HCT116 (cell line): ENCODE measurements at regions not wholly inside any gene's neighbourhood (a gene's known extent, or its start where the extent isn't known, plus 50 kb on each side); places are given as distances from the start of the nearest gene placed in this dataset.

ENCODE experiments used
- ATAC-seq: fragments of 200-7000 bp; cut with Tn5 transposase; 2 replicates; pipeline ENCODE4 v1.9.1; 2020; ENCODE audit warnings: mild to moderate bottlenecking, moderate library complexity
- BruUV-seq: library from RNA; stranded (reverse); fragments of 400-500 nt; replicated peaks from 2 replicates; lab custom pipeline; 2021; lab: Mats Ljungman, UMichigan
- CTCF ChIA-PET: fragments of 300-600 bp; sonication (Branson Sonifier 250); formaldehyde crosslinking; loops from one replicate; lab custom pipeline; 2021; ENCODE audit warnings: antibody characterized with exemption; lab: Charles Lee
- POLR2A ChIA-PET: fragments of 300-600, 350-600 bp; sonication (Branson Sonifier 250); formaldehyde crosslinking; loops from one replicate; lab custom pipeline; 2021; ENCODE audit warnings: antibody characterized with exemption; lab: Charles Lee
- RAD21 ChIA-PET, 2 experiments: fragments of 300-600 bp; sonication (Branson Sonifier 250); formaldehyde crosslinking; loops; one replicate each; lab custom pipeline; 2023; ENCODE audit warnings: low total read pairs in 2 of 2; ENCODE audit not compliant: uncharacterized antibody in 2 of 2, unreplicated experiment in 2 of 2, low non-redundant PET in 1 of 2; lab: Charles Lee
- DNase-seq: peaks from one replicate; pipeline ENCODE4 v3.0.0-alpha.2; 2010; ENCODE audit warnings: low read depth, low spot score
- H2AFZ ChIP-seq: fragments of 200-600 bp; shearing (Covaris generic), sonication (generic); 2 replicates; pipeline ENCODE4 v1.6.1; 2017; ENCODE audit warnings: low read depth, mixed run types, mixed read lengths, antibody characterized with exemption, low read length; ENCODE audit not compliant: poor library complexity, severe bottlenecking
- H3K27ac ChIP-seq: 2 replicates; pipeline ENCODE4 v1.5.1; 2012; ENCODE audit warnings: low read depth, low read length
- H3K27me3 ChIP-seq: fragments of 200-600 bp; sonication (generic); 2 replicates; pipeline ENCODE4 v1.6.1; 2016; ENCODE audit warnings: mixed run types, low read length, mixed read lengths; ENCODE audit not compliant: insufficient read depth
- H3K36me3 ChIP-seq, 2 experiments: fragments of 200-500 bp in 1 of 2; fragments of 200-600 bp in 1 of 2; sonication (Bioruptor generic) in 1 of 2; sonication (generic) in 1 of 2; 2 replicates each; pipeline versions ENCODE4 v1.5.1 to v1.6.1; 2014 to 2016; ENCODE audit warnings: low read length in 2 of 2, inconsistent platforms in 1 of 2, mixed read lengths in 1 of 2, mixed run types in 1 of 2; ENCODE audit not compliant: insufficient read depth in 2 of 2, control insufficient read depth in 1 of 2
- H3K4me1 ChIP-seq, 2 experiments: fragments of 200-600 bp in 1 of 2; sonication (generic) in 1 of 2; 2 replicates each; pipeline versions ENCODE4 v1.5.1 to v1.6.1; 2012 to 2017; ENCODE audit warnings: low read length in 2 of 2, inconsistent platforms in 1 of 2, mild to moderate bottlenecking in 1 of 2, mixed read lengths in 1 of 2, mixed run types in 1 of 2, moderate library complexity in 1 of 2; ENCODE audit not compliant: insufficient read depth in 2 of 2, control insufficient read depth in 1 of 2
- H3K4me2 ChIP-seq: fragments of 200-600 bp; sonication (generic); 2 replicates; pipeline ENCODE4 v1.6.1; 2017; ENCODE audit warnings: mixed run types, low read length, mixed read lengths
- H3K4me3 ChIP-seq, 2 experiments: fragments of 200-600 bp in 1 of 2; sonication (generic) in 1 of 2; replicated peaks in 1 of 2; 2 replicates each; pipeline ENCODE4 v1.5.1; 2011 to 2016; ENCODE audit warnings: low read length in 2 of 2, control low read depth in 1 of 2, low read depth in 1 of 2, mild to moderate bottlenecking in 1 of 2, mixed read lengths in 1 of 2, mixed run types in 1 of 2
- H3K79me2 ChIP-seq: fragments of 200-600 bp; sonication (generic); 2 replicates; pipeline ENCODE4 v1.6.1; 2017; ENCODE audit warnings: mild to moderate bottlenecking, mixed run types, low read length, moderate library complexity, mixed read lengths; ENCODE audit not compliant: insufficient read depth
- H3K9ac ChIP-seq: fragments of 200-600 bp; sonication (generic); 2 replicates; pipeline ENCODE4 v1.6.1; 2016; ENCODE audit warnings: low read length, mixed read lengths
- H3K9me2 ChIP-seq: fragments of 200-600 bp; sonication (generic), shearing (Covaris generic); 2 replicates; pipeline ENCODE4 v1.6.1; 2017; ENCODE audit warnings: mixed run types, mild to moderate bottlenecking, moderate library complexity; ENCODE audit not compliant: insufficient read depth
- H3K9me3 ChIP-seq, 2 experiments: fragments of 200-500 bp in 1 of 2; fragments of 200-600 bp in 1 of 2; sonication (Bioruptor generic) in 1 of 2; sonication (generic) in 1 of 2; 2 replicates each; pipeline ENCODE4 v1.6.1; 2014 to 2017; ENCODE audit warnings: low read length in 2 of 2, mixed read lengths in 2 of 2, inconsistent platforms in 1 of 2, low read depth in 1 of 2, mild to moderate bottlenecking in 1 of 2, mixed run types in 1 of 2, moderate library complexity in 1 of 2; ENCODE audit not compliant: control insufficient read depth in 1 of 2, insufficient read depth in 1 of 2
- H4K20me1 ChIP-seq: fragments of 200-600 bp; sonication (generic), shearing (Covaris generic); 2 replicates; pipeline ENCODE4 v1.6.1; 2017; ENCODE audit warnings: mixed run types, mild to moderate bottlenecking, moderate library complexity; ENCODE audit not compliant: insufficient read depth
- CBX3 ChIP-seq: IDR thresholded peaks from 2 replicates; pipeline ENCODE4 v1.6.1; 2012; ENCODE audit warnings: low read depth
- CEBPB ChIP-seq: IDR thresholded peaks from 2 replicates; pipeline ENCODE4 v1.6.1; 2012; ENCODE audit warnings: low read depth
- CTCF ChIP-seq, 3 experiments: fragments of 200-600 bp in 1 of 3; sonication (generic) in 1 of 3; IDR thresholded peaks in 2 of 3; conservative IDR thresholded peaks in 1 of 3; 2 replicates each; pipeline ENCODE4 v1.5.1; 2012 to 2017; ENCODE audit warnings: low read depth in 2 of 3, low read length in 2 of 3, antibody characterized with exemption in 1 of 3, borderline replicate concordance in 1 of 3, control low read depth in 1 of 3, mild to moderate bottlenecking in 1 of 3, mixed read lengths in 1 of 3, mixed run types in 1 of 3, moderate library complexity in 1 of 3; ENCODE audit not compliant: insufficient read depth in 1 of 3
- ELF1 ChIP-seq: IDR thresholded peaks from 2 replicates; pipeline ENCODE4 v1.6.1; 2012; ENCODE audit warnings: low read depth, borderline replicate concordance
- EZH2 ChIP-seq: fragments of 200-600 bp; sonication (generic); IDR thresholded peaks from 2 replicates; pipeline ENCODE4 v1.6.1; 2017; ENCODE audit warnings: antibody characterized with exemption, mixed run types
- EZH2phosphoT487 ChIP-seq: fragments of 200-600 bp; IDR thresholded peaks from 2 replicates; pipeline ENCODE4 v1.6.1; 2018; ENCODE audit warnings: antibody characterized with exemption, borderline replicate concordance
- FOSL1 ChIP-seq: IDR thresholded peaks from 2 replicates; pipeline ENCODE4 v1.6.1; 2012; ENCODE audit warnings: low read depth
- JUND ChIP-seq: IDR thresholded peaks from 2 replicates; pipeline ENCODE4 v1.6.1; 2012
- RAD21 ChIP-seq: IDR thresholded peaks from 2 replicates; pipeline ENCODE4 v1.6.1; 2012; ENCODE audit warnings: low read depth, mild to moderate bottlenecking
- SIN3A ChIP-seq: IDR thresholded peaks from 2 replicates; pipeline ENCODE4 v1.6.1; 2012; ENCODE audit warnings: low read depth
- SRF ChIP-seq: IDR thresholded peaks from 2 replicates; pipeline ENCODE4 v1.6.1; 2012; ENCODE audit warnings: low read depth
- TCF7L2 ChIP-seq: IDR thresholded peaks from 2 replicates; pipeline ENCODE4 v1.7.0; 2011; ENCODE audit warnings: borderline replicate concordance, inconsistent platforms; ENCODE audit not compliant: insufficient read depth, insufficient read length; ENCODE audit errors: extremely low read depth
- YY1 ChIP-seq: IDR thresholded peaks from 2 replicates; pipeline ENCODE4 v1.6.1; 2011; ENCODE audit warnings: low read length, low read depth, moderate library complexity, mild to moderate bottlenecking; ENCODE audit not compliant: insufficient replicate concordance; ENCODE audit errors: extremely low read depth
- ZFX ChIP-seq: fragments of 450-650 bp; IDR thresholded peaks from 2 replicates; pipeline ENCODE4 v1.6.1; 2017
- ZNF274 ChIP-seq: fragments of 200-500 bp; sonication (Bioruptor generic); IDR thresholded peaks from 2 replicates; pipeline ENCODE4 v1.6.1; 2014; ENCODE audit warnings: mild to moderate bottlenecking, low read depth, low read length, inconsistent platforms
- intact Hi-C: fragments of 100-400 bp; cut with micrococcal nuclease; formaldehyde crosslinking; loops from 2 replicates; pipeline ENCODE4 v1.10.0; 2022
- TF ChIP-seq, protein P1 (sequence below): IDR thresholded peaks from 2 replicates; pipeline ENCODE4 v1.6.1; 2012; ENCODE audit warnings: low read depth
- TF ChIP-seq, protein P2 (sequence below): IDR thresholded peaks from 2 replicates; pipeline ENCODE4 v1.6.1; 2012
- TF ChIP-seq, protein P3 (sequence below): IDR thresholded peaks from 2 replicates; pipeline ENCODE4 v1.6.1; 2012

DNA sequence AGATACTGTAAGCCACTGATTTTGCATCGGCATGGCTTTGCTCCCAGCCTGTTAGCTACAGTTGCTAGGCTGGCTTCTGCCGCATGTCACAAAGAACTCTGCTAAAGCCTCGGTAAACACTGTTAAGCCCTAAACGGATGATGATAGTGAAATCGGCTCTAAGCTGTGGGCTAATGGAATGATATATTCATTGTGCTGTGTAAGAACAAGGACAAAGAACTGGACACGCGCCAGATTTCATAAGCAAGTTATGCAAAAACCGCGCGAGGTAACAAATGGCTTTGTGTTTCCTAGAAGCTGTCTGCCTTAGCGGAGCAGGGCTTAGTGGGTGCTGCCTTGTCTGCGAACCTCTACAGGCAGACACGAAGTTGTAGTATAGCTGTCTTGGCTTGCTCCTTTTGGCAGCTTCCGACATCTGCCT is 331.3 kb upstream of the COBL start:
- DNase-seq, result no peak
- H3K9me3 ChIP-seq, result no peaks in the 10 kb centered on the region
- no peaks in the 10 kb centered on the region for H3K9me2 ChIP-seq
- no peaks in the 10 kb centered on the region for H3K4me1 ChIP-seq
- no peak overlapping the region for H3K4me3 ChIP-seq
- H2AFZ ChIP-seq, result no peak overlapping the region
- BruUV-seq, result no TSS peak
- POLR2A ChIA-PET, result no interaction called here
- intact Hi-C loops, result no loop called here
- ATAC-seq, result no peak
- no peak for TF ChIP-seq TCF7L2
- TF ChIP-seq ZFX, result no peak
- no peak for TF ChIP-seq RAD21
- no peak for TF ChIP-seq ZNF274
- TF ChIP-seq SRF, result no peak
- no peak for TF ChIP-seq CTCF (IDR thresholded peaks at IDR 0.05 in 2 of 3, conservative IDR thresholded peaks at IDR 0.05 in 1 of 3; ENCODE audit: borderline replicate concordance in 1 of 3, insufficient read depth in 1 of 3, low read depth in 2 of 3, low read length in 2 of 3)
- no peak for TF ChIP-seq YY1
- no peak for TF ChIP-seq EZH2
- TF ChIP-seq EZH2phosphoT487, result no peak
- no peak for TF ChIP-seq CBX3
- no peak for TF ChIP-seq FOSL1
- TF ChIP-seq, protein P1, sequence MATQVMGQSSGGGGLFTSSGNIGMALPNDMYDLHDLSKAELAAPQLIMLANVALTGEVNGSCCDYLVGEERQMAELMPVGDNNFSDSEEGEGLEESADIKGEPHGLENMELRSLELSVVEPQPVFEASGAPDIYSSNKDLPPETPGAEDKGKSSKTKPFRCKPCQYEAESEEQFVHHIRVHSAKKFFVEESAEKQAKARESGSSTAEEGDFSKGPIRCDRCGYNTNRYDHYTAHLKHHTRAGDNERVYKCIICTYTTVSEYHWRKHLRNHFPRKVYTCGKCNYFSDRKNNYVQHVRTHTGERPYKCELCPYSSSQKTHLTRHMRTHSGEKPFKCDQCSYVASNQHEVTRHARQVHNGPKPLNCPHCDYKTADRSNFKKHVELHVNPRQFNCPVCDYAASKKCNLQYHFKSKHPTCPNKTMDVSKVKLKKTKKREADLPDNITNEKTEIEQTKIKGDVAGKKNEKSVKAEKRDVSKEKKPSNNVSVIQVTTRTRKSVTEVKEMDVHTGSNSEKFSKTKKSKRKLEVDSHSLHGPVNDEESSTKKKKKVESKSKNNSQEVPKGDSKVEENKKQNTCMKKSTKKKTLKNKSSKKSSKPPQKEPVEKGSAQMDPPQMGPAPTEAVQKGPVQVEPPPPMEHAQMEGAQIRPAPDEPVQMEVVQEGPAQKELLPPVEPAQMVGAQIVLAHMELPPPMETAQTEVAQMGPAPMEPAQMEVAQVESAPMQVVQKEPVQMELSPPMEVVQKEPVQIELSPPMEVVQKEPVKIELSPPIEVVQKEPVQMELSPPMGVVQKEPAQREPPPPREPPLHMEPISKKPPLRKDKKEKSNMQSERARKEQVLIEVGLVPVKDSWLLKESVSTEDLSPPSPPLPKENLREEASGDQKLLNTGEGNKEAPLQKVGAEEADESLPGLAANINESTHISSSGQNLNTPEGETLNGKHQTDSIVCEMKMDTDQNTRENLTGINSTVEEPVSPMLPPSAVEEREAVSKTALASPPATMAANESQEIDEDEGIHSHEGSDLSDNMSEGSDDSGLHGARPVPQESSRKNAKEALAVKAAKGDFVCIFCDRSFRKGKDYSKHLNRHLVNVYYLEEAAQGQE, result no peak
- no peak for TF ChIP-seq JUND
- TF ChIP-seq, protein P2, sequence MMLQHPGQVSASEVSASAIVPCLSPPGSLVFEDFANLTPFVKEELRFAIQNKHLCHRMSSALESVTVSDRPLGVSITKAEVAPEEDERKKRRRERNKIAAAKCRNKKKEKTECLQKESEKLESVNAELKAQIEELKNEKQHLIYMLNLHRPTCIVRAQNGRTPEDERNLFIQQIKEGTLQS, result no peak
- TF ChIP-seq, protein P3, sequence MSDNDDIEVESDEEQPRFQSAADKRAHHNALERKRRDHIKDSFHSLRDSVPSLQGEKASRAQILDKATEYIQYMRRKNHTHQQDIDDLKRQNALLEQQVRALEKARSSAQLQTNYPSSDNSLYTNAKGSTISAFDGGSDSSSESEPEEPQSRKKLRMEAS, result no peak
- no peak for TF ChIP-seq ELF1
- no peak for TF ChIP-seq CEBPB
- no peak for TF ChIP-seq SIN3A
- TF ChIP-seq, all 23 proteins: peak for 0
- Histone ChIP-seq H3K27ac (no peak overlapping the region), H3K4me2 (no peak overlapping the region), H4K20me1 (no peaks in the 10 kb centered on the region), H3K36me3 (no peaks in the 10 kb centered on the region), H3K27me3 (peaks cover 9% of the 10 kb centered on the region; the same call in 1 of the 2 replicates), H3K79me2 (no peaks in the 10 kb centered on the region), H3K9ac (no peak overlapping the region)
- RAD21 ChIA-PET, result no interaction called here
- CTCF ChIA-PET, result no interaction called here
